ENCODE measurements at regions not wholly inside any gene's neighbourhood (a gene's known extent, or its start where the extent isn't known, plus 50 kb on each side); places are given as distances from the start of the nearest gene placed in this dataset.

DNA sequence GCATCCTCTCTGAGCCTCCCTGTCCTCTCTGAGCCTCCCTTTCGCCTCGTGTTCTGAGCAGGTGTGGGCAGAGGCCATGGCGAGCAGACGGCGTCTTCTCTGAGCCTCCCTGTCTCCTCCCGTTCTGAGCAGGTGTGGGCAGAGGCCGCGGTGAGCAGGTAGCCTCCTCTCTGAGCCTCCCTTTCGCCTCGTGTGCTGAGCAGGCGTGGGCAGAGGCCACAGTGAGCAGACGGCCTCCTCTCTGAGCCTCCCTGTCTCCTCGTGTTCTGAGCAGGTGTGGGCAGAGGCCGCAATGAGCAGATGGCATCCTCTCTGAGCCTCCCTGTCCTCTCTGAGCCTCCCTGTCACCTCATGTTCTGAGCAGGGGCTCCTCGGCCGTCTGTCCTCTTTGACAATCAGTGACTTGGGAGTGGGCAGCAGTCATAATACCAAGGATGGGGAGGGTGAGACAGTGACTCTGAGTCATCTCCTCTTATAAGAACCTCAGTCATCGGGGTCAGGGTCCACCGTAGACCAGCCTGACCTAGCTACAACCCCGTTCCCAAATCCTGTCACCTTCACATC, 395.1 kb upstream of the SALL3 start:
- Histone ChIP-seq H3K27ac (ENCODE audit: low read depth, low read length, poor library complexity, severe bottlenecking) (no peak overlapping the region), H3K36me3 (ENCODE audit: insufficient read depth, low read length, poor library complexity, severe bottlenecking) (no peaks in the 10 kb centered on the region), H3K27me3 (replicated peaks; ENCODE audit: insufficient read depth, low read depth, low read length, poor library complexity) (no peaks in the 10 kb centered on the region), H3K9me3 (ENCODE audit: low read depth, low read length, poor library complexity, severe bottlenecking) (peaks cover 15% of the 10 kb centered on the region), H3K4me3 (ENCODE audit: low read depth, low read length, poor library complexity, severe bottlenecking) (no peak overlapping the region), H3K4me1 (ENCODE audit: insufficient read depth, low read length, poor library complexity, severe bottlenecking) (no peaks in the 10 kb centered on the region)
- intact Hi-C loops (cut with micrococcal nuclease; ENCODE audit: unreplicated experiment): no loop called here
- POLR2A ChIA-PET (ENCODE audit: low non-redundant PET): no interaction called here
- CTCF ChIA-PET: no interaction called here
- TF ChIP-seq, protein P1, sequence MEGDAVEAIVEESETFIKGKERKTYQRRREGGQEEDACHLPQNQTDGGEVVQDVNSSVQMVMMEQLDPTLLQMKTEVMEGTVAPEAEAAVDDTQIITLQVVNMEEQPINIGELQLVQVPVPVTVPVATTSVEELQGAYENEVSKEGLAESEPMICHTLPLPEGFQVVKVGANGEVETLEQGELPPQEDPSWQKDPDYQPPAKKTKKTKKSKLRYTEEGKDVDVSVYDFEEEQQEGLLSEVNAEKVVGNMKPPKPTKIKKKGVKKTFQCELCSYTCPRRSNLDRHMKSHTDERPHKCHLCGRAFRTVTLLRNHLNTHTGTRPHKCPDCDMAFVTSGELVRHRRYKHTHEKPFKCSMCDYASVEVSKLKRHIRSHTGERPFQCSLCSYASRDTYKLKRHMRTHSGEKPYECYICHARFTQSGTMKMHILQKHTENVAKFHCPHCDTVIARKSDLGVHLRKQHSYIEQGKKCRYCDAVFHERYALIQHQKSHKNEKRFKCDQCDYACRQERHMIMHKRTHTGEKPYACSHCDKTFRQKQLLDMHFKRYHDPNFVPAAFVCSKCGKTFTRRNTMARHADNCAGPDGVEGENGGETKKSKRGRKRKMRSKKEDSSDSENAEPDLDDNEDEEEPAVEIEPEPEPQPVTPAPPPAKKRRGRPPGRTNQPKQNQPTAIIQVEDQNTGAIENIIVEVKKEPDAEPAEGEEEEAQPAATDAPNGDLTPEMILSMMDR (conservative IDR thresholded peaks at IDR 0.05; ENCODE audit: low read depth, low read length): no peak
- no peak for TF ChIP-seq EZH2 (IDR thresholded peaks at IDR 0.05; ENCODE audit: borderline replicate concordance, low read depth, low read length, poor library complexity, severe bottlenecking)
- no peak for DNase-seq (ENCODE audit: low spot score)
- BruUV-seq (replicated peaks): no TSS peak

- Histone ChIP-seq H3K27ac (ENCODE audit: low read depth, low read length, poor library complexity, severe bottlenecking) (no peak overlapping the region), H3K4me1 (ENCODE audit: insufficient read depth, low read length, poor library complexity, severe bottlenecking) (no peaks in the 10 kb centered on the region), H3K27me3 (replicated peaks; ENCODE audit: insufficient read depth, low read depth, low read length, poor library complexity) (no peaks in the 10 kb centered on the region), H3K4me3 (ENCODE audit: low read depth, low read length, poor library complexity, severe bottlenecking) (no peak overlapping the region), H3K9me3 (ENCODE audit: low read depth, low read length, poor library complexity, severe bottlenecking) (peaks cover 13% of the 10 kb centered on the region), H3K36me3 (ENCODE audit: insufficient read depth, low read length, poor library complexity, severe bottlenecking) (no peaks in the 10 kb centered on the region)
- DNase-seq (ENCODE audit: low spot score): no peak
- intact Hi-C loops (cut with micrococcal nuclease; ENCODE audit: unreplicated experiment): no loop called here
- BruUV-seq (replicated peaks): no TSS peak
- no peak for TF ChIP-seq EZH2 (IDR thresholded peaks at IDR 0.05; ENCODE audit: borderline replicate concordance, low read depth, low read length, poor library complexity, severe bottlenecking)
- TF ChIP-seq, protein P1 (conservative IDR thresholded peaks at IDR 0.05; ENCODE audit: low read depth, low read length): no peak
- CTCF ChIA-PET: no interaction called here
- POLR2A ChIA-PET (ENCODE audit: low non-redundant PET): no interaction called here
Measured at GRCh38 chr18:78586586-78586985, 393.0 kb upstream of the SALL3 start.

- no peak overlapping the region for H3K4me3 ChIP-seq (ENCODE audit: low read depth, low read length, poor library complexity, severe bottlenecking)
- H3K4me1 ChIP-seq (ENCODE audit: insufficient read depth, low read length, poor library complexity, severe bottlenecking): no peaks in the 10 kb centered on the region
- H3K36me3 ChIP-seq (ENCODE audit: insufficient read depth, low read length, poor library complexity, severe bottlenecking): no peaks in the 10 kb centered on the region
- no TSS peak for BruUV-seq (replicated peaks)
- intact Hi-C loops (cut with micrococcal nuclease; ENCODE audit: unreplicated experiment): no loop called here
- TF ChIP-seq, protein P1 (conservative IDR thresholded peaks at IDR 0.05; ENCODE audit: low read depth, low read length): no peak
- TF ChIP-seq EZH2 (IDR thresholded peaks at IDR 0.05; ENCODE audit: borderline replicate concordance, low read depth, low read length, poor library complexity, severe bottlenecking): no peak
- POLR2A ChIA-PET (ENCODE audit: low non-redundant PET): no interaction called here
- peaks cover 8% of the 10 kb centered on the region for H3K9me3 ChIP-seq (ENCODE audit: low read depth, low read length, poor library complexity, severe bottlenecking)
- H3K27me3 ChIP-seq (replicated peaks; ENCODE audit: insufficient read depth, low read depth, low read length, poor library complexity): no peaks in the 10 kb centered on the region
- no peak overlapping the region for H3K27ac ChIP-seq (ENCODE audit: low read depth, low read length, poor library complexity, severe bottlenecking)
- DNase-seq (ENCODE audit: low spot score): no peak
- CTCF ChIA-PET: no interaction called here
Measured at GRCh38 chr18:78587096-78587495, 392.5 kb upstream of the SALL3 start.
